ENCODE measurements at regions not wholly inside any gene's neighbourhood (a gene's known extent, or its start where the extent isn't known, plus 50 kb on each side); places are given as distances from the start of the nearest gene placed in this dataset.

DNA sequence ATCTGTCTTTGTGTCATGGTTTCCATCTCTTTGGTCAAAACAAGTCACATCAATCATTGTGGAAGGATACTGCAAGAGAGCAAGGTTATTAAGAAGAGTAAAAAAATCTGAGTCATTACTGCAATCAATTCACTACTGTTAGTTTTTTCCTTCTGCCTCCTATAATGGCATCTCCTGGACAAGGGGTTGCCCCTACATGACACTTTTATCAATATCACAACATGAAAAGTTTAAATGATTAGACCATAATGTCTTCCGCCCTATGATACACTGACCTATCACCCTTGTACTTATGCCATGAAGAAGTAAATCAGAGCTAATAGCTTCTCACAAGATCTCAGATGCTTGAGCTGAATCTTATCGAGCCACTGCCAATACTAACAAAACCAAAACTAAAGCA is 223.9 kb downstream of the KCNK2 start:
- TF ChIP-seq EZH2 (IDR thresholded peaks at IDR 0.05) = no peak
- TF ChIP-seq, protein P1, sequence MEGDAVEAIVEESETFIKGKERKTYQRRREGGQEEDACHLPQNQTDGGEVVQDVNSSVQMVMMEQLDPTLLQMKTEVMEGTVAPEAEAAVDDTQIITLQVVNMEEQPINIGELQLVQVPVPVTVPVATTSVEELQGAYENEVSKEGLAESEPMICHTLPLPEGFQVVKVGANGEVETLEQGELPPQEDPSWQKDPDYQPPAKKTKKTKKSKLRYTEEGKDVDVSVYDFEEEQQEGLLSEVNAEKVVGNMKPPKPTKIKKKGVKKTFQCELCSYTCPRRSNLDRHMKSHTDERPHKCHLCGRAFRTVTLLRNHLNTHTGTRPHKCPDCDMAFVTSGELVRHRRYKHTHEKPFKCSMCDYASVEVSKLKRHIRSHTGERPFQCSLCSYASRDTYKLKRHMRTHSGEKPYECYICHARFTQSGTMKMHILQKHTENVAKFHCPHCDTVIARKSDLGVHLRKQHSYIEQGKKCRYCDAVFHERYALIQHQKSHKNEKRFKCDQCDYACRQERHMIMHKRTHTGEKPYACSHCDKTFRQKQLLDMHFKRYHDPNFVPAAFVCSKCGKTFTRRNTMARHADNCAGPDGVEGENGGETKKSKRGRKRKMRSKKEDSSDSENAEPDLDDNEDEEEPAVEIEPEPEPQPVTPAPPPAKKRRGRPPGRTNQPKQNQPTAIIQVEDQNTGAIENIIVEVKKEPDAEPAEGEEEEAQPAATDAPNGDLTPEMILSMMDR (IDR thresholded peaks at IDR 0.05) = no peak
